GM12878 (cell line): ENCODE measurements at regions not wholly inside any gene's neighbourhood (a gene's known extent, or its start where the extent isn't known, plus 50 kb on each side); places are given as distances from the start of the nearest gene placed in this dataset.

ENCODE experiments used
- ATAC-seq: fragments of 200-7000 bp; cut with Tn5 transposase; 3 replicates; pipeline ENCODE4 v1.9.1; 2020; ENCODE audit warnings: mild to moderate bottlenecking, moderate library complexity
- BruUV-seq: library from RNA; stranded (reverse); fragments of 400-500 nt; replicated peaks from 2 replicates; lab custom pipeline; 2021; lab: Mats Ljungman, UMichigan
- CTCF ChIA-PET: fragments of 300-600 bp; sonication (Branson Sonifier 250); formaldehyde crosslinking; extraction: SDS; loops from one replicate; lab custom pipeline; 2021; ENCODE audit warnings: inconsistent platforms; lab: Yijun Ruan, JAX
- POLR2A ChIA-PET: fragments of 350-600 bp; formaldehyde crosslinking; extraction: SDS; loops from one replicate; lab custom pipeline; 2021; ENCODE audit warnings: inconsistent platforms; lab: Charles Lee
- RAD21 ChIA-PET: fragments of 300-600 bp; sonication (Branson Sonifier 250); formaldehyde crosslinking; loops from one replicate; lab custom pipeline; 2023; ENCODE audit warnings: antibody characterized with exemption; ENCODE audit not compliant: unreplicated experiment; lab: Charles Lee
- SMC1A ChIA-PET: fragments of 300-600 bp; sonication (Branson Sonifier 250); formaldehyde crosslinking; loops from one replicate; lab custom pipeline; 2023; ENCODE audit not compliant: unreplicated experiment, uncharacterized antibody; lab: Charles Lee
- DNase-seq: peaks from one replicate; pipeline ENCODE4 v3.0.0-alpha.2; 2011; ENCODE audit warnings: low read depth, low spot score
- FAIRE-seq: peaks from 3 replicates; lab custom pipeline; 2011; peaks lifted over from hg19 to GRCh38; lab: Jason Lieb, UNC
- H2AFZ ChIP-seq: 2 replicates; pipeline ENCODE4 v1.6.0; 2011; ENCODE audit warnings: low read depth, low read length, control low read depth; ENCODE audit not compliant: control insufficient read depth
- H3K27ac ChIP-seq: 2 replicates; pipeline ENCODE4 v1.5.1; 2011; ENCODE audit warnings: control low read depth; ENCODE audit not compliant: control insufficient read depth, insufficient read depth
- H3K27me3 ChIP-seq, 2 experiments: replicated peaks in 1 of 2; 2 replicates each; pipeline versions ENCODE4 v1.6.0 to v1.6.1; 2011; ENCODE audit warnings: low read length in 1 of 2; ENCODE audit not compliant: control insufficient read depth in 2 of 2, insufficient read depth in 2 of 2
- H3K36me3 ChIP-seq, 2 experiments: 2 replicates each; pipeline ENCODE4 v1.5.1; 2011; ENCODE audit warnings: low read length in 1 of 2; ENCODE audit not compliant: control insufficient read depth in 2 of 2, insufficient read depth in 2 of 2
- H3K4me1 ChIP-seq: 2 replicates; pipeline ENCODE4 v1.6.1; 2011; ENCODE audit warnings: mild to moderate bottlenecking, low read length, moderate library complexity, mixed read lengths; ENCODE audit not compliant: control insufficient read depth, insufficient read depth
- H3K4me2 ChIP-seq: 2 replicates; pipeline ENCODE4 v1.6.0; 2011; ENCODE audit warnings: control low read depth; ENCODE audit not compliant: control insufficient read depth, insufficient read depth
- H3K4me3 ChIP-seq: fragments of 200-600 bp; sonication (generic); 2 replicates; pipeline ENCODE4 v1.5.1; 2016
- H3K79me2 ChIP-seq: 2 replicates; pipeline ENCODE4 v1.6.0; 2011; ENCODE audit warnings: low read length; ENCODE audit not compliant: control insufficient read depth, insufficient read depth
- H3K9ac ChIP-seq: 2 replicates; pipeline ENCODE4 v1.8.0; 2011; ENCODE audit warnings: low read length, control low read depth, mixed read lengths; ENCODE audit not compliant: control insufficient read depth, insufficient read depth
- H3K9me3 ChIP-seq: replicated peaks from 3 replicates; pipeline ENCODE4 v1.5.1; 2011; ENCODE audit warnings: mild to moderate bottlenecking, low read length; ENCODE audit not compliant: control insufficient read depth, insufficient read depth
- H4K20me1 ChIP-seq: 2 replicates; pipeline ENCODE4 v1.6.0; 2011; ENCODE audit not compliant: control insufficient read depth, insufficient read depth
- CBFB ChIP-seq: IDR thresholded peaks from 2 replicates; pipeline ENCODE4 v1.6.1; 2016; ENCODE audit warnings: antibody characterized with exemption, low read depth
- CBX3 ChIP-seq: fragments of 200-600 bp; sonication (generic); IDR thresholded peaks from 2 replicates; pipeline ENCODE4 v1.6.1; 2016; ENCODE audit warnings: low read depth, borderline replicate concordance
- CEBPB ChIP-seq, 2 experiments: fragments of 150-350 bp in 1 of 2; IDR thresholded peaks; 2 replicates each; pipeline ENCODE4 v1.6.1; 2012 to 2014; ENCODE audit warnings: low read depth in 2 of 2, low read length in 2 of 2, borderline replicate concordance in 1 of 2, inconsistent platforms in 1 of 2
- EZH2 ChIP-seq: IDR thresholded peaks from 2 replicates; pipeline ENCODE4 v1.6.1; 2012; ENCODE audit warnings: low read depth, mild to moderate bottlenecking, control low read depth, inconsistent platforms, low read length, borderline replicate concordance; ENCODE audit not compliant: control insufficient read depth
- MTA3 ChIP-seq: IDR thresholded peaks from 2 replicates; pipeline ENCODE4 v1.6.1; 2012; ENCODE audit warnings: low read length, inconsistent platforms, borderline replicate concordance
- NFYB ChIP-seq: IDR thresholded peaks from 2 replicates; pipeline ENCODE4 v1.6.1; 2011; ENCODE audit warnings: low read depth, mild to moderate bottlenecking, low read length, improper control_type of control experiment, moderate library complexity; ENCODE audit not compliant: insufficient read depth
- SIN3A ChIP-seq: IDR thresholded peaks from 2 replicates; pipeline ENCODE4 v1.6.1; 2012; ENCODE audit warnings: low read depth, low read length, improper control_type of control experiment
- SMC3 ChIP-seq: IDR thresholded peaks from 2 replicates; pipeline ENCODE4 v1.6.1; 2011; ENCODE audit warnings: low read length, improper control_type of control experiment, borderline replicate concordance
- STAT1 ChIP-seq: fragments of 450-650 bp; conservative IDR thresholded peaks from 2 replicates; pipeline ENCODE4 v1.6.1; 2014; ENCODE audit warnings: antibody characterized with exemption, mild to moderate bottlenecking
- ZNF217 ChIP-seq: fragments of 450-650 bp; IDR thresholded peaks from 2 replicates; pipeline ENCODE4 v1.6.1; 2017; ENCODE audit warnings: antibody characterized with exemption, mild to moderate bottlenecking
- ZSCAN29 ChIP-seq: fragments of 450-650 bp; IDR thresholded peaks from 2 replicates; pipeline ENCODE4 v1.6.1; 2017; ENCODE audit warnings: mild to moderate bottlenecking, moderate library complexity
- WGBS: methylation state at CpG from one replicate; pipeline ENCODE4 v1.1.6; 2016; ENCODE audit warnings: low lambda C conversion rate; ENCODE audit not compliant: insufficient replicate concordance, insufficient coverage; ENCODE audit errors: missing lambda C conversion rate; 5-methylcytosine and 5-hydroxymethylcytosine counted together
- in situ Hi-C: fragments of 300-500 bp; cut with MboI; formaldehyde crosslinking; loops from 9 replicates; pipeline ENCODE4 v1.14.3; 2018; ENCODE audit warnings: mixed read lengths
- intact Hi-C: fragments of 100-400 bp; cut with micrococcal nuclease; formaldehyde crosslinking; loops from one replicate; pipeline ENCODE4 v1.14.2; 2022; ENCODE audit not compliant: unreplicated experiment

DNA sequence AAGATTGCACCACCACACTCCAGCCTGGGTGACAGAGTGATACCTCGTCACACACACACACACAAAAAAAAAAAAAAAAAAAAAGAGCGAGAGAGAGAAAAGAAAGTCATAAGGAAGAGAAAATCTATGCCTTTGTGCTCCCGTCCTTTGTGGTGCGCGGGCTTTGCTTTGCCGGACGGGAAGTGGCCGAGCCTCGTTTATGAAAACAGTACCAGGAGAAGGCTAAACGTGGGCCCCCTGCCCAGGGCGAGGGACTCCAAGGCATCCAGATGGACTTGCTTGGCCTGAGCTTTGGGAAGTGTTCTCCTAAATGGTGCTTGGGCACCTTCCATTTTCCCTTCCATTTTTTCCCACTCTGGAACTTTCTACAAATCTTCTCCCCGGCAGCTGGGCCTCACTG, 109.3 kb upstream of the LRPAP1 start:
- H3K27ac ChIP-seq, result no peak overlapping the region
- in situ Hi-C loops (no loop called here), intact Hi-C loops (no loop called here)
- no peaks in the 10 kb centered on the region; a peak in 1 of 4 replicates for H3K27me3 ChIP-seq
- POLR2A ChIA-PET, result no interaction called here
- no peaks in the 10 kb centered on the region for H4K20me1 ChIP-seq
- ATAC-seq (no peak), DNase-seq (no peak), FAIRE-seq (no peak)
- H3K36me3 ChIP-seq, result no peaks in the 10 kb centered on the region
- WGBS, result 63% methylated on average over 10 of the region's 12 CpGs
- BruUV-seq, result no TSS peak
- no peak overlapping the region for H3K9ac ChIP-seq
- SMC1A ChIA-PET, result no interaction called here
- H3K4me3 ChIP-seq, result no peak overlapping the region
- H3K4me2 ChIP-seq, result no peak overlapping the region
- no peak overlapping the region for H2AFZ ChIP-seq
- RAD21 ChIA-PET, result no interaction called here
- H3K79me2 ChIP-seq, result no peaks in the 10 kb centered on the region
- CTCF ChIA-PET, result no interaction called here
- no peaks in the 10 kb centered on the region for H3K9me3 ChIP-seq
- no peak for TF ChIP-seq SMC3
- H3K4me1 ChIP-seq, result no peaks in the 10 kb centered on the region

- ATAC-seq, result no peak
- ChIA-PET RAD21 (no interaction called here), POLR2A (no interaction called here), SMC1A (no interaction called here), CTCF (no interaction called here)
- no peak overlapping the region for H2AFZ ChIP-seq
- no peaks in the 10 kb centered on the region for H4K20me1 ChIP-seq
- FAIRE-seq, result no peak
- TF ChIP-seq NFYB (no peak), MTA3 (no peak), CBFB (no peak), EZH2 (no peak), CEBPB (IDR thresholded peaks at IDR 0.05; ENCODE audit: borderline replicate concordance in 1 of 2, low read depth in 2 of 2, low read length in 2 of 2) (no peak), STAT1 (no peak), ZNF217 (no peak), ZSCAN29 (no peak), CBX3 (no peak), SIN3A (no peak)
- no peak overlapping the region for H3K27ac ChIP-seq
- H3K9ac ChIP-seq, result no peak overlapping the region
- H3K36me3 ChIP-seq, result no peaks in the 10 kb centered on the region
- no peaks in the 10 kb centered on the region; a peak in 1 of 4 replicates for H3K27me3 ChIP-seq
- in situ Hi-C loops, result no loop called here
- no peak overlapping the region for H3K4me3 ChIP-seq
- H3K4me1 ChIP-seq, result no peaks in the 10 kb centered on the region
- H3K9me3 ChIP-seq, result no peaks in the 10 kb centered on the region
- DNase-seq, result no peak
- WGBS, result 3% methylated on average over 14 of the region's 15 CpGs
- no TSS peak for BruUV-seq
- no peak overlapping the region for H3K4me2 ChIP-seq
- H3K79me2 ChIP-seq, result no peaks in the 10 kb centered on the region
- intact Hi-C loops, result no loop called here
Observed at GRCh38 chr4:3640587-3640962, 108.4 kb upstream of the LRPAP1 start.
